ENCODE measurements at regions not wholly inside any gene's neighbourhood (a gene's known extent, or its start where the extent isn't known, plus 50 kb on each side); places are given as distances from the start of the nearest gene placed in this dataset.

DNA sequence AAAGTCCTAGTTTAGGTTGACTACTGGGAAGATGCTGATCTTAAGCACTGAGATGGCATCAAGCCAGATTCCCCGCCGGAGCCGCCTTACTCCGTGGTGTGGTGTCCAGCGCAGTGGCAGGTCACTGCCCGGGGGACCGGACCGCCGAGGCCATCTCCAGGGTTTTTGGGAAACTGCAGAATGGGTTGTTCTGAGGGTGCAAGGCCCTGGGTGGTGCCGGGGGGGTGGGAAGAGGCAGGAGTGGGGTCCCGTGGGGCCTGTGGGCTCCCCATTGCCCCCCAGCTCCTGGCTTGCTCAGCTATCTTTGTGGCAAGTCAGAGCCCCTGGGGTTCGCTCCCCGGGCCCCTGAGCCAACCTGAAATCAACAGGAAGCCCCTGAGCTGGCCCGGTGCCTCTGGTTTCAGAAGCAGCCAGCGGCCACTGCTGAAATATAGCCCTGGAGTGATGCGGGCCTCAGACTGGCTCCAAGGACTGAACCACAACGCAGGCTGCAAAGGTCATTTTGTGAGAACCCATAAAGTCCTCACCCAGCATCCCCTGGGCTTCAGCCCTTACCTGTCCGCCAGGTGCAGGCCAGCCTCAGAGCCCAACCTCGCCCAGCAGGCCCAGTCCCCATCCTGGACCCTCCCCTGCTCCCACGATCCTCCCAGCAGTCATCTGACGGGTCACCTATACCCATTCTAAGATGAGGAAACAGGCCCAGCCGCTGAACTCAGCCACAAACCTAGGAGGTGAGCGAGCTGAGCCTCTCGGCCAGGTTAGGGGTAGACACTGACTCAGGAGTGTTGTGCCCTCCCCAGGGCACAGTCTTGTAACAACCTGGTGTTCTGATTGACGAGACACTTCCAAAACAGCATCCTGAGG is 102.7 kb downstream of the PDGFA start:
- no peaks in the 10 kb centered on the region for H3K4me1 Mint-ChIP-seq (ENCODE audit: low read depth)
- no peak overlapping the region for H3K4me3 Mint-ChIP-seq (ENCODE audit: unreplicated experiment)
- H3K9me3 Mint-ChIP-seq (ENCODE audit: low read depth): peaks cover 10% of the 10 kb centered on the region
- DNase-seq (ENCODE audit: low spot score): peak; percentile 75
- peaks cover 8% of the 10 kb centered on the region for H3K27me3 Mint-ChIP-seq (ENCODE audit: low read depth)
- peaks cover 2% of the 10 kb centered on the region for H3K36me3 Mint-ChIP-seq (ENCODE audit: low read depth)
- no peak overlapping the region for H3K27ac Mint-ChIP-seq (ENCODE audit: unreplicated experiment)
- TF ChIP-seq, protein P1, sequence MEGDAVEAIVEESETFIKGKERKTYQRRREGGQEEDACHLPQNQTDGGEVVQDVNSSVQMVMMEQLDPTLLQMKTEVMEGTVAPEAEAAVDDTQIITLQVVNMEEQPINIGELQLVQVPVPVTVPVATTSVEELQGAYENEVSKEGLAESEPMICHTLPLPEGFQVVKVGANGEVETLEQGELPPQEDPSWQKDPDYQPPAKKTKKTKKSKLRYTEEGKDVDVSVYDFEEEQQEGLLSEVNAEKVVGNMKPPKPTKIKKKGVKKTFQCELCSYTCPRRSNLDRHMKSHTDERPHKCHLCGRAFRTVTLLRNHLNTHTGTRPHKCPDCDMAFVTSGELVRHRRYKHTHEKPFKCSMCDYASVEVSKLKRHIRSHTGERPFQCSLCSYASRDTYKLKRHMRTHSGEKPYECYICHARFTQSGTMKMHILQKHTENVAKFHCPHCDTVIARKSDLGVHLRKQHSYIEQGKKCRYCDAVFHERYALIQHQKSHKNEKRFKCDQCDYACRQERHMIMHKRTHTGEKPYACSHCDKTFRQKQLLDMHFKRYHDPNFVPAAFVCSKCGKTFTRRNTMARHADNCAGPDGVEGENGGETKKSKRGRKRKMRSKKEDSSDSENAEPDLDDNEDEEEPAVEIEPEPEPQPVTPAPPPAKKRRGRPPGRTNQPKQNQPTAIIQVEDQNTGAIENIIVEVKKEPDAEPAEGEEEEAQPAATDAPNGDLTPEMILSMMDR (IDR thresholded peaks at IDR 0.05): no peak

DNA sequence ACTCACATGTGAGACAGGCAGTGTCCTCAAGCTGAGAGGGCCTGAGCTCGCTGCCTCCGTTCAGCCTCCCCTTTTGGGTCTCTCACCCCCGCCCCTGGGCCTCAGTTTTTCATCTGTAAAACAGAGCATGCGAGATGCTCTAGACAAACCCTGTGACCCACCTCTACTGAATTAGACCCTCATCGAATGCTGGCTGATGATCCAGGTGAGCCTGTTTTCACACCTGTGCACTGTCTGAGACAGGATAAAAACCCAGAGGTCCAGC is 102.1 kb downstream of the PDGFA start:
- H3K9me3 Mint-ChIP-seq (ENCODE audit: low read depth): peaks cover 10% of the 10 kb centered on the region
- peaks cover 2% of the 10 kb centered on the region for H3K36me3 Mint-ChIP-seq (ENCODE audit: low read depth)

DNA sequence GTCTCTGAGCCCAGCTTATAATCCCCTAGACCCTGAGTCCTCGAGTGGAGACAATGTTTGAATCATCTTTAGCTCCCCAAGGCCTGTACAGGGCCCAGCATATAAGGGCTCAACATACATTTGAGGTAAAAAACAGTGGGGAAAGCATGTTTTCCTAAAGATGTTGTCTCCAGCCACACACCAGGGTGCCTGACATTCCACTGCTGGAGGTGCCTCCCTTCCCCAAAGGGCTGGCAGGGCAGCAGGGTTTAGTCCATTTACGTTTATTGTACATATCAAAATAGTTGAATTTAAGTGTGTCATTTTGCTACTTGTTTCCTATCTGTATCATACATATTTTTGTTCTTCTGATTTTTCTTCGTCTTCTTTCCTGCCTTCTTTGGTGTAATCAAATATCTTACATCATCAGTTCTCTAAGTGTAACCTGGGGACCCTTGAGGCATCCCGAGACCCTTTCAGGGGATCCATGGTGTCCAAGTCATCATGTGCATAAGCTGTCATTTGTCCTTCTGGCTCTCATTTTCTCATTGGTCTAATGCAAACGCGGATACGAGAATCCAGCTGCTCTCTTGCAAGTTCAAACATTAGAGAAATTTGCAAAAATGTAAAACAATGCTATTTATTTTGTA is 101.6 kb downstream of the PDGFA start:
- Mint-ChIP-seq H3K27ac (ENCODE audit: unreplicated experiment) (no peak overlapping the region), H3K9me3 (ENCODE audit: low read depth) (peaks cover 10% of the 10 kb centered on the region), H3K4me3 (ENCODE audit: unreplicated experiment) (no peak overlapping the region), H3K36me3 (ENCODE audit: low read depth) (peaks cover 2% of the 10 kb centered on the region), H3K4me1 (ENCODE audit: low read depth) (no peaks in the 10 kb centered on the region), H3K27me3 (ENCODE audit: low read depth) (no peaks in the 10 kb centered on the region)
- TF ChIP-seq, protein P1 (IDR thresholded peaks at IDR 0.05): no peak
- DNase-seq (ENCODE audit: low spot score): no peak

More for the DNA sequence above, 102.1 kb downstream of the PDGFA start:
- Mint-ChIP-seq H3K4me3 (ENCODE audit: unreplicated experiment) (no peak overlapping the region), H3K27me3 (ENCODE audit: low read depth) (peaks cover 3% of the 10 kb centered on the region), H3K4me1 (ENCODE audit: low read depth) (no peaks in the 10 kb centered on the region), H3K27ac (ENCODE audit: unreplicated experiment) (no peak overlapping the region)
- DNase-seq (ENCODE audit: low spot score): peak; percentile 43
- TF ChIP-seq, protein P1 (IDR thresholded peaks at IDR 0.05): no peak

DNA sequence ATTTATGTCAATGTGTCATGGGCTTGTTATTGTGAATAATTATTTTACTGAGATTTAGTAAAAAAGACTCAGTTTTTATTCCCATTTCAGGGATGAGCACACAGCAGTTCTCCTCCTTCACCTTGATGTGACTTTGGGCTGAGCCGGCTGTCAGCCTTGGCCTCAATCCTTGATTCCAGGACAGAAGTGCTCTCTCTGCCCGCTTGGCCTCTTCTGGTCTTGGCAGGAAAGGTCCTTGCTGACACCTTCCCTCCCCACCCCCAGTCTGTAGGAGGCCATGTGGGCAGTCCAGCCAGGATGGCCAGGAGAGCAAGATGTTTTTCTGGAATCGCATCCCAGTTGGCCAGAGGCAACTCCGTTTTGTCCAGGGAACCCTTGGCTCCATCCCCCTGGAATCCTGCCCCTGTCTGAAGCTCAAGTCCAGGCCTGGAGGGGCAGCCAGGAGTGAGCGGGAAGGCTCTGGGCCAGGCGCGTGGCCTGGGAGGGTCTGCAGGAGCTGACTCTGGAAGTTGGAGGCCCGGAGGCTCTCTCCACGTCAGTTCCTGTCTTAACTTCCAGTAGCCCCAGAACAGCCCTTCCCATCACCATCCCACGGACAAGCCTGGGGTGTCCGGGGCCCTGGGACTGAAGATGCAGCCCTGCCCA is 100.9 kb downstream of the PDGFA start:
- DNase-seq (ENCODE audit: low spot score): peak; percentile 60

More for the DNA sequence above, 100.9 kb downstream of the PDGFA start:
- Mint-ChIP-seq H3K36me3 (ENCODE audit: low read depth) (peaks cover 2% of the 10 kb centered on the region), H3K4me3 (ENCODE audit: unreplicated experiment) (no peak overlapping the region), H3K4me1 (ENCODE audit: low read depth) (no peaks in the 10 kb centered on the region), H3K27ac (ENCODE audit: unreplicated experiment) (no peak overlapping the region), H3K9me3 (ENCODE audit: low read depth) (peaks cover 10% of the 10 kb centered on the region), H3K27me3 (ENCODE audit: low read depth) (no peaks in the 10 kb centered on the region)
- TF ChIP-seq, protein P1 (IDR thresholded peaks at IDR 0.05): no peak

All from chondrocyte (in vitro differentiated cells).